ENCODE measurements at regions not wholly inside any gene's neighbourhood (a gene's known extent, or its start where the extent isn't known, plus 50 kb on each side); places are given as distances from the start of the nearest gene placed in this dataset.

DNA sequence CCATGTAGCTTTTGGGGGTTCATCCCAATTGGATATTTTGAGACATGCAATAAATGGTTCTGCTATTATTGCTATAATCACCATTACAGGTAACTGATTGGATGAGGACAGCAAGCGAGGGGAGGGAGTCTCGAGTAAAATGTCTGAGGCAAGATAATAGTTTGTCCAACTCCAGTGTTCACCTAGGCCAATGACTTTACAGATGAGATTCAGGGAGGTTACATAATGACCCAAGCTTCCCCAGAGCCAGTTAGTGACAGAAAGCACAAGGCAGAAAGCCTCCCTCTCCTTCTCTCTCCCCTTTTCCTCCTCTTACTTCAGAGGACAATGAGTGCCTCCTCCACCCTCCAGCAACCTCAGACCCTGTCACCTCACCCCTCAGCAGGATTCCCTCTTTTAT lies 98.4 kb upstream of the GLS start:
- dilution Hi-C loops (cut with MboI; ENCODE audit: extremely low pct_ligation_motif_present, low sequenced_read_pairs) (no loop called here), intact Hi-C loops (cut with micrococcal nuclease) (loop anchor here (5.0 kb wide), 1 partner anchor 375 kb away; no protein-coding TSS in a partner anchor)
- FAIRE-seq (no peak), DNase-seq (ENCODE audit: low read depth, low spot score) (no peak)
- Histone ChIP-seq H3K4me2 (ENCODE audit: insufficient read depth, low read length) (no peak overlapping the region), H3K4me3 (replicated peaks in 1 of 3; ENCODE audit: insufficient read depth in 1 of 3, low read depth in 1 of 3, low read length in 3 of 3) (no peak overlapping the region), H3K79me2 (ENCODE audit: control insufficient read depth, insufficient read depth, low read length) (no peaks in the 10 kb centered on the region), H3K4me1 (ENCODE audit: control insufficient read depth, extremely low read depth, insufficient read depth, low read length) (peaks cover 2% of the 10 kb centered on the region), H2AFZ (ENCODE audit: low read depth, low read length) (no peak overlapping the region), H3K36me3 (ENCODE audit: control insufficient read depth in 2 of 2, extremely low read depth in 1 of 2, insufficient read depth in 2 of 2, low read length in 2 of 2) (no peaks in the 10 kb centered on the region), H4K20me1 (replicated peaks; ENCODE audit: control insufficient read depth, extremely low read depth, insufficient read depth, low read length) (no peaks in the 10 kb centered on the region), H3K9me1 (replicated peaks; ENCODE audit: control insufficient read depth, extremely low read depth, insufficient read depth, low read length) (no peaks in the 10 kb centered on the region), H3K27ac (ENCODE audit: insufficient read depth, low read depth, low read length) (no peak overlapping the region), H3K9me3 (replicated peaks; ENCODE audit: control insufficient read depth, insufficient read depth, low read length) (no peaks in the 10 kb centered on the region), H3K27me3 (ENCODE audit: control insufficient read depth in 2 of 2, insufficient read depth in 2 of 2, low read length in 2 of 2) (peaks cover 0 to 2% of the 10 kb centered on the region in 2 experiments), H3K9ac (replicated peaks; ENCODE audit: extremely low read depth, insufficient read depth, low read length) (no peak overlapping the region)
- BruUV-seq (replicated peaks), result no TSS peak
- TF ChIP-seq JUN (IDR thresholded peaks at IDR 0.05; ENCODE audit: borderline replicate concordance, insufficient read depth, insufficient read length, low read depth) (no peak), CTCF (IDR thresholded peaks at IDR 0.05; ENCODE audit: extremely low read depth in 1 of 2, insufficient read depth in 1 of 2, low read depth in 1 of 2, low read length in 2 of 2) (no peak), POLR2A (IDR thresholded peaks at IDR 0.05; ENCODE audit: low read depth, low read length) (no peak), POLR2AphosphoS5 (IDR thresholded peaks at IDR 0.05; ENCODE audit: insufficient read depth, low read depth, low read length) (no peak), GATA2 (IDR thresholded peaks at IDR 0.05; ENCODE audit: insufficient read depth, insufficient read length, low read depth, low read length) (no peak), MYC (IDR thresholded peaks at IDR 0.05; ENCODE audit: low read depth, low read length) (no peak), FOS (IDR thresholded peaks at IDR 0.05; ENCODE audit: borderline replicate concordance, insufficient read depth, low read length) (no peak), EZH2 (IDR thresholded peaks at IDR 0.05; ENCODE audit: borderline replicate concordance, low read depth, low read length, severe bottlenecking) (no peak)
- TF ChIP-seq, protein P1, sequence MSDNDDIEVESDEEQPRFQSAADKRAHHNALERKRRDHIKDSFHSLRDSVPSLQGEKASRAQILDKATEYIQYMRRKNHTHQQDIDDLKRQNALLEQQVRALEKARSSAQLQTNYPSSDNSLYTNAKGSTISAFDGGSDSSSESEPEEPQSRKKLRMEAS (IDR thresholded peaks at IDR 0.05; ENCODE audit: insufficient read depth, insufficient read length), result no peak
- POLR2A ChIA-PET, result interaction anchor here (0.6 kb wide), 1 partner anchor 166 kb away, joined by 3 read pairs; no protein-coding TSS in a partner anchor
- CTCF ChIA-PET, result interaction anchor here (0.9 to 3.4 kb wide), 3 partner anchors 24 to 374 kb away, joined by 3 to 51 read pairs (median 19); no protein-coding TSS in a partner anchor
